Stimulated activated CD4-positive, alpha-beta T cell treated with anti-CD3 and anti-CD28 coated beads, Interleukin-1b, Interleukin-23, amount 100 ng/mL, for 48 hours (primary cell): ENCODE measurements at regions not wholly inside any gene's neighbourhood (a gene's known extent, or its start where the extent isn't known, plus 50 kb on each side); places are given as distances from the start of the nearest gene placed in this dataset.
"Not testable (repeated sequence)": the region's sequence is repeated elsewhere in the genome, so short reads cannot be mapped to it uniquely, and the experiment has no call there.

Experiments
- DNase-seq: peaks from one replicate; pipeline ENCODE4 v3.0.0-alpha.2; 2020

DNA sequence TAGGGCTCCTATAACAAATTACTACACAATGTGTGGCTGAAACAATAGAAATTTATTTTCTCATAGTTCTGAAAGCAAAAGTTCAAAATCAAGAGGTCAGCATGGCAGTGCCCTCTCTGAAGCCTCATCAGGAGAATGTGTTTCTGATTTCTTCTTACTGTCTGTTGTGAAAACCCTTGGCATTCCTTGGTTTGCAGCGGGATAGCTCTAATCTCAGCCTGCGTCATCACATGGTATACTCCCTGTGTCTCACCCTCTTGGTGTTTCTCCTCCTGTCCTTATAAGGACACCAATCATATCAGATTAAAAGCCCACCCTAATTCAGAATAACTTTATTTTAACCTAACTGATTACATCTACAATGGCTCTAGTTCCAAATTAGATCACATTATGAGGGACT is 87.5 kb upstream of the CDH9 start:
- no peak for DNase-seq

DNA sequence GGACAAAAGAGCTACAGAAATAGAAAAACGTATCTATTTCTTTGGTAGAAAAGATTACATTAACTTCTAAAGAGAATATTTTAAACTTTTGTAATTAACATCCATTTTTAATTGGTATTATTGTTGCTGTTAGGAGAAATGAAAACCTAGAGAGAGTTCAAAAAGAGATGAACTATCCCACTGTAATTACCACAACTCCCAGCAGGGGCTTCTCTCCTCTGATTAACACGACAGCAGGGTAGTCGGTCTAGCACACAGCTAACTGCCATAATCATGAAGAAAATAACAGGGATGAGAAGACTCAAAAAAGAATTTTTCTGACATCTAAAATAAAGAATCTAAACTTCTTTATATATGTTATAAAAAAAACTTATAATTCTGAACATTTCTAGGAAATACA is 86.2 kb upstream of the CDH9 start:
- DNase-seq = no peak

DNA sequence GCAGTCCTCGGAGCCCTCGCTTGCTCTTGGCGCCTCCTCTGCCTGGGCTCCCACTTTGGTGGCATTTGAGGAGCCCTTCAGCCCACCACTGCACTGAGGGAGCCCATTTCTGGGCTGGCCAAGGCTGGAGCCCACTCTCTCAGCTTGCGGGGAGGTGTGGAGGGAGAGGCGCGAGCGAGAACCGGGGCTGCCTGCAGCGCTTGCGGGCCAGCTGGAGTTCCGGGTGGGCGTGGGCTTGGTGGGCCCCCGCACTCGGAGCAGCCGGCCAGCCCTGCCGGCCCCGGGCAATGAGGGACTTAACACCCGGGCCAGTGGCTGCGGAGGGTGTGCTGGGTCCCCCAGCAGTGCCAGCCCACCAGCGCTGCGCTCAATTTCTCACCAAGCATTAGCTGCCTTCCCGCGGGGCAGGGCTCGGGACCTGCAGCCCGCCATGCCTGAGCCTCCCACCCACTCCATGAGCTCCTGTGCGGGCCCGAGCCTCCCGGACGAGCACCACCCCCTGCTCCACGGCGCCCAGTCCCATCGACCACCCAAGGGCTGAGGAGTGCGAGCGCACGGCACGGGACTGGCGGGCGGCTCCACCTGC is 81.4 kb upstream of the CDH9 start:
- not testable (repeated sequence) for DNase-seq

DNA sequence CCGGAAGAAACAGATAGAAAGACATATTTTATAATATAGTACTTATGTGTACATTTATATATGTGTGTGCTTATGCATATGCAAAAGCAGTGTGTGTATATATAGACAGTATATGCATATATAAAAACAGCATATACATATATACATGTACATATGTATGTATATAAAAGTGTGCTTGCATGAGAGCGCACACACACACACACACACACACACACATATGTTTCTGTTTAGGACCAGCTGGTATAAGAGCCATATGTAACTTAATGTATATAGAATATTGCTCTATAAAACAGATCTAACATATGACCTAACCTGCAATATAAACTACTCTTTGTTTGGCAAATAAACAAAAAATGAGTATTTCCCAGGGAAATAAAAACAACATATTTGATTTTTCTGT is 65.1 kb upstream of the CDH9 start:
- no peak for DNase-seq

DNA sequence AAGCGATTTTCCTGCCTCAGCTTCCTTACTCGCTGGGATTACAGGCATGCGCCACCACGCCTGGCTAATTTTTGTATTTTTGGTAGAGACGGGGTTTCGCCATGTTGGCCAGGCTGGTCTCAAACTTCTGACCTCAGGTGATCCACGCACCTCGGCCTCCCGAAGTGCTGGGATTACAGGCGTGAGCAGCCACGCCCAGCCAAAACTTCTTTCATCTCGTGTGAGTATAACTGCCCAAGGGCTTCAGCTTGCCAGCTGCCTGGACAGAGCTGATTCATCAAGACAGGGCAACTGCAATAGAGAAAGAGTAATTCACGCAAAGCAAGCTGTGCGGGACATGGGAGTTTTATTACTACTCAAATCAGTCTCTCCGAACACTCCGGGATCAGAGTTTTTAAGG is 57.4 kb upstream of the CDH9 start:
- DNase-seq = not testable (repeated sequence)

DNA sequence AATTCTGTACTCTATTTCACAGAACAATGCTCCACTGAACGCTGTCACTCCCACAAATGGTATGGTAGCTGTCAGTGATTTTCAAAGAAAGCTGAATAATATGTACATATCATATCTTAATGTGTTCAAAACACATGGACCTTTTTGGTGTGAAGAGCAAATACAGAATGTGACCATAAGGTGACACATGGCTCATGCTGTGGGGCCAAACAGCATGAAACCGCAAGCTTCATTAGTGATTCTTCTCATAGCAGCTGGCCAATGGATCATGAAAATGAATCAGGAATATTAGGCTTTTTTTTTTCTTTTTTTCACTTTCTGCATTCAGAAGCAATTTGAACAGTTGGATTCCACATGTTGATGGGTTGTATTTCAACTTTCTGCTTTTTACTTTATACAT is 54.9 kb upstream of the CDH9 start:
- DNase-seq = no peak

DNA sequence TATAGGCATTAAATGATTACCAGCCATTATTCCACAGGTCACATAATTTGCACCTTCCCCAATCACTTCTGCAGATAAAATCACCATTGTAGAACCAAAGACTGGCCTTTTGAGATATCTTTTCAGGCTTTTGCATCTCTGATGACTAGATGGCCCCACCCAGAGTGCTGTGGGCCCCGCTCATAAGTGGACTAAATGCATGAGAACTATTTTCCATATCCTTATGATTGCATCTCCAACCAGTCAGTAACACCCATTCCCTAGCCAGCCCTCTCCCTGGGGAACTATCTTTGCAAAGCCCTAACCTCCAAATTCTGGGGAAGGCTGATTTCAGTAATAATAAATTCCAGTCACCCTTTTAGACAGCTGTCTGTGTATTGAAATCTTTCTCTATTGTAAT is 53.5 kb upstream of the CDH9 start:
- DNase-seq = no peak

DNA sequence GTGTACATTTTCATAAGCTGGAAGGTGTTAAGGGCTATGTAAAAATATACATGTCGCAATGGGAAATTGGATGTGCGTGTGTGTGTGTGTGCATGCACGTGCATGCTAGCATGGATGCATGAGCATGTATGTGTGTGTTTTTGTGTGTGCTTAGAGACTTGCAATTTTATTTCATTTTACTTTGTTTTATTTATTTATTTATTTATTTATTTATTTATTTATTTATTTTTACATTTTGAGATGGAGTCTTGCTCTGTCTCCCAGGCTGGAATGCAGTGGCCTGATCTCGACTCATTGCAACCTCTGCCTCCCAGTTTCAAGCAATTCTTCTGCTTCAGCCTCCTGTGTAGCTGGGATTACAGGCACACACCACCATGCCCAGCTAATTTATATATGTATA is 50.4 kb upstream of the CDH9 start:
- DNase-seq = not testable (repeated sequence)
